ENCODE measurements at regions not wholly inside any gene's neighbourhood (a gene's known extent, or its start where the extent isn't known, plus 50 kb on each side); places are given as distances from the start of the nearest gene placed in this dataset.

GRCh38 chr13:63085851-63086250, 1670.2 kb upstream of the PCDH20 start:
- TF ChIP-seq CTCF (IDR thresholded peaks at IDR 0.05; ENCODE audit: low read depth, low read length, missing input control) (no peak), ATF3 (IDR thresholded peaks at IDR 0.05) (no peak), TAF1 (conservative IDR thresholded peaks at IDR 0.05) (no peak), GABPA (IDR thresholded peaks at IDR 0.05 in 1 of 2, conservative IDR thresholded peaks at IDR 0.05 in 1 of 2) (no peak), SP1 (IDR thresholded peaks at IDR 0.05) (no peak), JUND (IDR thresholded peaks at IDR 0.05) (no peak), YY1 (IDR thresholded peaks at IDR 0.05) (no peak), RAD21 (IDR thresholded peaks at IDR 0.05) (no peak)

Data from liver (tissue), 3 donors.